ENCODE measurements at regions not wholly inside any gene's neighbourhood (a gene's known extent, or its start where the extent isn't known, plus 50 kb on each side); places are given as distances from the start of the nearest gene placed in this dataset.
"Not testable (repeated sequence)": the region's sequence is repeated elsewhere in the genome, so short reads cannot be mapped to it uniquely, and the experiment has no call there.

- TF ChIP-seq EZH2phosphoT487 (IDR thresholded peaks at IDR 0.05; ENCODE audit: low read depth, severe bottlenecking, unreplicated experiment) (no peak), EZH2 (IDR thresholded peaks at IDR 0.05; ENCODE audit: borderline replicate concordance) (no peak), CTCF (IDR thresholded peaks at IDR 0.05; ENCODE audit: poor library complexity) (no peak)
- Histone ChIP-seq H3K9me2 (replicated peaks; ENCODE audit: insufficient read depth) (no peaks in the 10 kb centered on the region), H3K27me3 (peaks cover 4% of the 10 kb centered on the region), H2AFZ (no peak overlapping the region), H3K79me2 (no peaks in the 10 kb centered on the region), H3K27ac (no peak overlapping the region), H3K4me1 (ENCODE audit: insufficient read depth) (no peaks in the 10 kb centered on the region), H3K9me3 (ENCODE audit: low read depth) (no peaks in the 10 kb centered on the region), H3K4me2 (no peak overlapping the region), H3K4me3 (no peak overlapping the region), H3K36me3 (replicated peaks; ENCODE audit: insufficient read depth, low read depth) (no peaks in the 10 kb centered on the region), H4K20me1 (ENCODE audit: insufficient read depth, poor library complexity, severe bottlenecking) (no peaks in the 10 kb centered on the region)
- WGBS (ENCODE audit: low lambda C conversion rate, missing lambda C conversion rate), result 45% methylated on average over 6 of the region's 6 CpGs
- DNase-seq (ENCODE audit: low spot score), result no peak
These were observed 226.4 kb downstream of the FAM181B start for GRCh38 chr11:82507288-82507687.

DNA sequence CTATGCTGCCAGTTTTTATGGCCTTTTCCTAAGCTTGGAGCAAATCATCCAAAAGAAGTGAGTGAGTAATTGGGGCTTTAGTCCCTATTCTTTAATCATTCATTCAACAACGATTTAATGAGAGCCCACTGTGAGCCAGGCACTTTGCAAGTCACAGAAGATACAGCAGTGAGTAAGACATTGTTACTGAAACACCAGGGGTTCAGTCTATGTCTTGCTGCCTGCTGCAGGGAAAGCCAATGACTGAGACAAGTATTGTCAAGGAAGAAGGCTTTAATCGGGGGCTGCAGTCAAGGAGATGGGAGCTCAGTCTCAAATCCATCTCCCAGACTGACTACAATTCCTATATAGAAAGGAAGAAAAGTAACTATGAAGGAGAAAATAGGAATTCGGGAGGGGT is 228.3 kb downstream of the FAM181B start:
- H3K9me2 ChIP-seq (replicated peaks; ENCODE audit: insufficient read depth), result no peaks in the 10 kb centered on the region
- DNase-seq (ENCODE audit: low spot score), result no peak
- 48% methylated on average over 3 of the region's 3 CpGs for WGBS (ENCODE audit: low lambda C conversion rate, missing lambda C conversion rate)
- H2AFZ ChIP-seq, result no peak overlapping the region
- H3K79me2 ChIP-seq, result no peaks in the 10 kb centered on the region
- TF ChIP-seq CTCF (IDR thresholded peaks at IDR 0.05; ENCODE audit: poor library complexity) (no peak), EZH2phosphoT487 (IDR thresholded peaks at IDR 0.05; ENCODE audit: low read depth, severe bottlenecking, unreplicated experiment) (no peak), EZH2 (IDR thresholded peaks at IDR 0.05; ENCODE audit: borderline replicate concordance) (no peak)
- no peaks in the 10 kb centered on the region for H3K36me3 ChIP-seq (replicated peaks; ENCODE audit: insufficient read depth, low read depth)
- no peaks in the 10 kb centered on the region for H4K20me1 ChIP-seq (ENCODE audit: insufficient read depth, poor library complexity, severe bottlenecking)
- no peaks in the 10 kb centered on the region for H3K9me3 ChIP-seq (ENCODE audit: low read depth)
- no peak overlapping the region for H3K4me3 ChIP-seq
- H3K4me2 ChIP-seq, result no peak overlapping the region
- no peaks in the 10 kb centered on the region for H3K27me3 ChIP-seq
- H3K27ac ChIP-seq, result no peak overlapping the region
- H3K4me1 ChIP-seq (ENCODE audit: insufficient read depth), result no peaks in the 10 kb centered on the region

DNA sequence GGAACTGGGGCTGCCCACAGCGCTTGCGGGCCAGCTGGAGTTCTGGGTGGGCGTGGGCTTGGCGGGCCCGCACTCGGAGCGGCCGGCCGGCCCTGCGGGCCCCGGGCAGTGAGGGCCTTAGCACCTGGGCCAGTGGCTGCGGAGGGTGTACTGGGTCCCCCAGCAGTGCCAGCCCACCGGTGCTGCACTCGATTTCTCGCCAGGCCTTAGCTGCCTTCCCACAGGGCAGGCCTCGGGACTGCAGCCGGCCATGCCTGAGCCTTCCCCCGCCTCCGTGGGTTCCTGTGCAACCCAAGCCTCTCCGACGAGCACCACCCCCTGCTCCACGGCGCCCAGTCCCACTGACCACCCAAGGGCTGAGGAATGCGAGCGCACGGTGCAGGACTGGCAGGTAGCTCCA is 232.5 kb downstream of the FAM181B start:
- not testable (repeated sequence) for H3K4me3 ChIP-seq; H2AFZ ChIP-seq; H4K20me1 ChIP-seq (ENCODE audit: insufficient read depth, poor library complexity, severe bottlenecking); DNase-seq (ENCODE audit: low spot score); H3K4me1 ChIP-seq (ENCODE audit: insufficient read depth); H3K27me3 ChIP-seq; H3K4me2 ChIP-seq; H3K9me3 ChIP-seq (ENCODE audit: low read depth); H3K9me2 ChIP-seq (replicated peaks; ENCODE audit: insufficient read depth); H3K36me3 ChIP-seq (replicated peaks; ENCODE audit: insufficient read depth, low read depth); H3K27ac ChIP-seq; H3K79me2 ChIP-seq
- WGBS (ENCODE audit: low lambda C conversion rate, missing lambda C conversion rate), result 95% methylated on average over 26 of the region's 26 CpGs

DNA sequence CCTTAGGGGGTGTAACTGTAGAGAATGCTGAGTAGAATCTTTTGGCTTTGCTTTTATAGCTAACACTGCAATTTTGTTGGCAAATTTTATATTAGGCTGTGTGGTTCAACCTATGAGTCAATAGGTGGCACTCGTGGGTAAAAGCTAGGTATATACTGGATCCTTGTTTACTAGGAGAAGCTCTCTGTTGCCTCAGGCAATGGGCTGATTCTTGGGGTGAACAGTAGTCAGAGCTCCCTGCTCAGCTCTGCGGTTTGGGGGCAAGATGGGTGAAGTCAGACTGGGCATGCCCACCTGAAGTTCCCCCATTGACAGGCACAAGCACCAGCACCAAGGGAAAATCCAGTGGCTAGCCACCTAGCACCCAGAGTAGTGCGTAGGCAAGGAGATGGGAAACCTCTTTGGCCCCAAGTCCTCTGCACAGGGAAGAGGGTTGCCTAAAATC is 238.7 kb downstream of the FAM181B start:
- Histone ChIP-seq H4K20me1 (ENCODE audit: insufficient read depth, poor library complexity, severe bottlenecking) (no peaks in the 10 kb centered on the region), H3K27me3 (no peaks in the 10 kb centered on the region), H3K79me2 (no peaks in the 10 kb centered on the region), H3K9me3 (ENCODE audit: low read depth) (no peaks in the 10 kb centered on the region), H3K4me1 (ENCODE audit: insufficient read depth) (no peaks in the 10 kb centered on the region), H3K36me3 (replicated peaks; ENCODE audit: insufficient read depth, low read depth) (no peaks in the 10 kb centered on the region), H3K9me2 (replicated peaks; ENCODE audit: insufficient read depth) (no peaks in the 10 kb centered on the region), H3K4me2 (no peak overlapping the region), H3K4me3 (no peak overlapping the region), H3K27ac (no peak overlapping the region), H2AFZ (no peak overlapping the region)
- WGBS (ENCODE audit: low lambda C conversion rate, missing lambda C conversion rate), result 38% methylated on average over 3 of the region's 3 CpGs
- peak; percentile 47 for DNase-seq (ENCODE audit: low spot score)
- TF ChIP-seq EZH2 (IDR thresholded peaks at IDR 0.05; ENCODE audit: borderline replicate concordance) (no peak), EZH2phosphoT487 (IDR thresholded peaks at IDR 0.05; ENCODE audit: low read depth, severe bottlenecking, unreplicated experiment) (no peak), CTCF (IDR thresholded peaks at IDR 0.05; ENCODE audit: poor library complexity) (peak; percentile 41)
